Liver (tissue), 7 donors: ENCODE measurements at regions not wholly inside any gene's neighbourhood (a gene's known extent, or its start where the extent isn't known, plus 50 kb on each side); places are given as distances from the start of the nearest gene placed in this dataset.

Experiments
- DNase-seq: peaks from one replicate; pipeline ENCODE4 v3.0.0-alpha.2; 2017; ENCODE audit warnings: low spot score
- H3K27ac ChIP-seq, 2 donors: one replicate each; pipeline ENCODE4 v1.7.0; 2013; ENCODE audit warnings: inconsistent platforms in 2 of 2, low read length in 2 of 2, control low read depth in 1 of 2, low read depth in 1 of 2, mild to moderate bottlenecking in 1 of 2
- H3K27me3 ChIP-seq, 4 donors: one replicate each; pipeline versions ENCODE4 v1.6.1 to v1.7.0; 2013; ENCODE audit warnings: low read length in 3 of 4, inconsistent platforms in 1 of 4, mild to moderate bottlenecking in 1 of 4, moderate library complexity in 1 of 4; ENCODE audit not compliant: control insufficient read depth in 4 of 4, insufficient read depth in 4 of 4
- H3K36me3 ChIP-seq, 4 donors: one replicate each; pipeline versions ENCODE4 v1.6.1 to v1.7.0; 2013; ENCODE audit warnings: low read length in 3 of 4, mild to moderate bottlenecking in 3 of 4, low read depth in 1 of 4, moderate library complexity in 1 of 4; ENCODE audit not compliant: control insufficient read depth in 4 of 4, insufficient read depth in 3 of 4
- H3K4me1 ChIP-seq, 4 donors: one replicate each; pipeline versions ENCODE4 v1.6.1 to v1.7.0; 2013; ENCODE audit warnings: low read length in 3 of 4, mild to moderate bottlenecking in 3 of 4, moderate library complexity in 1 of 4; ENCODE audit not compliant: control insufficient read depth in 4 of 4, insufficient read depth in 4 of 4
- H3K4me3 ChIP-seq, 3 donors: one replicate each; pipeline versions ENCODE4 v1.6.1 to v1.7.0; 2013; ENCODE audit warnings: low read length in 3 of 3, control low read depth in 1 of 3, low read depth in 1 of 3, mild to moderate bottlenecking in 1 of 3
- H3K9ac ChIP-seq, 2 donors: one replicate each; pipeline ENCODE4 v1.7.0; 2013; ENCODE audit warnings: low read length in 2 of 2, mild to moderate bottlenecking in 2 of 2, moderate library complexity in 2 of 2, control low read depth in 1 of 2, low read depth in 1 of 2
- H3K9me3 ChIP-seq, 4 donors: one replicate each; pipeline versions ENCODE4 v1.6.1 to v1.7.0; 2013; ENCODE audit warnings: low read length in 3 of 4; ENCODE audit not compliant: control insufficient read depth in 4 of 4
- EGR1 ChIP-seq, 2 donors: IDR thresholded peaks; 2 replicates each; pipeline ENCODE4 v1.6.1; 2016 to 2018; ENCODE audit warnings: antibody characterized with exemption in 2 of 2, low read depth in 2 of 2
- FOXA1 ChIP-seq: IDR thresholded peaks from 2 replicates; pipeline ENCODE4 v1.6.1; 2016; ENCODE audit warnings: antibody characterized with exemption
- GABPA ChIP-seq, 2 donors: IDR thresholded peaks in 1 of 2; conservative IDR thresholded peaks in 1 of 2; 2 replicates each; pipeline ENCODE4 v1.6.1; 2016; ENCODE audit warnings: antibody characterized with exemption in 2 of 2, mild to moderate bottlenecking in 1 of 2, moderate library complexity in 1 of 2
- HNF4A ChIP-seq, 2 donors: conservative IDR thresholded peaks; 2 replicates each; pipeline ENCODE4 v1.6.1; 2016; ENCODE audit warnings: antibody characterized with exemption in 2 of 2, mild to moderate bottlenecking in 2 of 2
- HNF4G ChIP-seq: IDR thresholded peaks from 2 replicates; pipeline ENCODE4 v1.6.1; 2016; ENCODE audit warnings: antibody characterized with exemption
- NR2F2 ChIP-seq: IDR thresholded peaks from 2 replicates; pipeline ENCODE4 v1.6.1; 2016; ENCODE audit warnings: antibody characterized with exemption
- RAD21 ChIP-seq, 2 donors: IDR thresholded peaks; 2 replicates each; pipeline ENCODE4 v1.6.1; 2016; ENCODE audit warnings: antibody characterized with exemption in 2 of 2, mild to moderate bottlenecking in 2 of 2
- RXRA ChIP-seq, 2 donors: IDR thresholded peaks; 2 replicates each; pipeline ENCODE4 v1.6.1; 2017 to 2018; ENCODE audit warnings: antibody characterized with exemption in 2 of 2, mild to moderate bottlenecking in 1 of 2
- SP1 ChIP-seq: IDR thresholded peaks from 2 replicates; pipeline ENCODE4 v1.6.1; 2018; ENCODE audit warnings: antibody characterized with exemption, mild to moderate bottlenecking
- TAF1 ChIP-seq: conservative IDR thresholded peaks from 2 replicates; pipeline ENCODE4 v1.6.1; 2016; ENCODE audit warnings: antibody characterized with exemption, mild to moderate bottlenecking
- YY1 ChIP-seq: IDR thresholded peaks from 2 replicates; pipeline ENCODE4 v1.6.1; 2016; ENCODE audit warnings: antibody characterized with exemption, mild to moderate bottlenecking
- WGBS: extraction: QIAGEN DNeasy Blood & Tissue Kit; methylation state at CpG from one replicate; pipeline ENCODE4 v1.1.7; 2013; 5-methylcytosine and 5-hydroxymethylcytosine counted together
- TF ChIP-seq, protein P1 (sequence below): IDR thresholded peaks from 2 replicates; pipeline ENCODE4 v1.6.1; 2016; ENCODE audit warnings: antibody characterized with exemption
- TF ChIP-seq, protein P2 (sequence below): IDR thresholded peaks from 2 replicates; pipeline ENCODE4 v1.6.1; 2016; ENCODE audit warnings: antibody characterized with exemption, mild to moderate bottlenecking
- TF ChIP-seq, protein P3 (sequence below): IDR thresholded peaks from 2 replicates; pipeline ENCODE4 v1.6.1; 2016; ENCODE audit warnings: antibody characterized with exemption
- donor health status: healthy.
- donor health status: healthy.
- donor health status: healthy.
- donor health status: healthy.

DNA sequence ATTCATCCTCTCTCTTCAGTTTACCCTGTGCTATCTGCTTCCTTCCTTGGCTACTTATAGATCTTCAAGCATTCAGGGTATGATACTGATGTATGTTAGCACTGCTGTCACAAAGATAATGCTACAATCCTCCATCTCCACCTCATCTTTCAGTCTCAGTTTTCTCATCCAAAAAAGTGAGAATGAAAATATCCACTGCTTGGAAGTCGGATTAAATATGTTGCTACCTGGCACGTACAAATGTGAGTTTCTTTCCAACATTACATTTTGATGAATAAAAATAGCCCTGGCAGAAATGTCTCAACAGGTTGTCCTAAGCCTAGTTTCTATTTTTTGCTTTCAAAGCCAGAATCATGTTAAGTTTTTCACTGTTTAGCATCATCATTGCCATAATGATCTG, 149.9 kb downstream of the PTPN11 start:
- no peak for TF ChIP-seq EGR1 (IDR thresholded peaks at IDR 0.05; ENCODE audit: low read depth in 2 of 2)
- TF ChIP-seq, protein P1, sequence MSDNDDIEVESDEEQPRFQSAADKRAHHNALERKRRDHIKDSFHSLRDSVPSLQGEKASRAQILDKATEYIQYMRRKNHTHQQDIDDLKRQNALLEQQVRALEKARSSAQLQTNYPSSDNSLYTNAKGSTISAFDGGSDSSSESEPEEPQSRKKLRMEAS: no peak
- no peak for TF ChIP-seq RAD21 (IDR thresholded peaks at IDR 0.05)
- no peak for TF ChIP-seq FOXA1
- no peak for TF ChIP-seq SP1
- TF ChIP-seq HNF4G: no peak
- TF ChIP-seq TAF1: no peak
- TF ChIP-seq RXRA (IDR thresholded peaks at IDR 0.05): no peak
- Histone ChIP-seq H3K27ac (no peak overlapping the region), H3K9ac (no peak overlapping the region), H3K27me3 (peaks cover 0 to 11% (median 0%) of the 10 kb centered on the region in 4 donors), H3K36me3 (no peaks in the 10 kb centered on the region), H3K9me3 (no peaks in the 10 kb centered on the region), H3K4me1 (no peaks in the 10 kb centered on the region), H3K4me3 (no peak overlapping the region)
- 92% methylated on average over 2 of the region's 2 CpGs for WGBS
- no peak for DNase-seq

DNA sequence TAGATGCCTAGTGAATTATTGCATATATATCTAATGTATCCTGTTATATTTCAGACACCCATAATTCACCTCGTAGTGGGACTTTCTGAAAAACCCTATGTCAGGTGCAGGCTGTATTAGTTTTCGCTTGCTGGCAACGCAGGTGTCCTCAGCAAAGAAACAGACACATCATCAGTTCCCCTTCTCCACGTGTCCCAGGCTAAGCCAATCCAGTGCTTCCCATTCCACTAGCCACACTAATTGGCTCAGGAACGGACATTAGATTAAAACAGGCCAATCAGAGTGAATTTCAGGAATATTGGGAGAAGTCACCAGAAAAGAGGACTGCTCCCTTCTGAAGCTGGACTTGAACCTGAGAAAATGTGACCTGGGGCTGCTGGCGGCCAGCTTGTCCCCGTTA, 151.3 kb downstream of the PTPN11 start:
- TF ChIP-seq YY1: no peak
- no peak for TF ChIP-seq TAF1
- no peak for TF ChIP-seq GABPA (IDR thresholded peaks at IDR 0.05 in 1 of 2, conservative IDR thresholded peaks at IDR 0.05 in 1 of 2)
- no peak for TF ChIP-seq HNF4G
- no peak for TF ChIP-seq FOXA1
- no peak for TF ChIP-seq NR2F2
- TF ChIP-seq, protein P1: no peak
- TF ChIP-seq, protein P2, sequence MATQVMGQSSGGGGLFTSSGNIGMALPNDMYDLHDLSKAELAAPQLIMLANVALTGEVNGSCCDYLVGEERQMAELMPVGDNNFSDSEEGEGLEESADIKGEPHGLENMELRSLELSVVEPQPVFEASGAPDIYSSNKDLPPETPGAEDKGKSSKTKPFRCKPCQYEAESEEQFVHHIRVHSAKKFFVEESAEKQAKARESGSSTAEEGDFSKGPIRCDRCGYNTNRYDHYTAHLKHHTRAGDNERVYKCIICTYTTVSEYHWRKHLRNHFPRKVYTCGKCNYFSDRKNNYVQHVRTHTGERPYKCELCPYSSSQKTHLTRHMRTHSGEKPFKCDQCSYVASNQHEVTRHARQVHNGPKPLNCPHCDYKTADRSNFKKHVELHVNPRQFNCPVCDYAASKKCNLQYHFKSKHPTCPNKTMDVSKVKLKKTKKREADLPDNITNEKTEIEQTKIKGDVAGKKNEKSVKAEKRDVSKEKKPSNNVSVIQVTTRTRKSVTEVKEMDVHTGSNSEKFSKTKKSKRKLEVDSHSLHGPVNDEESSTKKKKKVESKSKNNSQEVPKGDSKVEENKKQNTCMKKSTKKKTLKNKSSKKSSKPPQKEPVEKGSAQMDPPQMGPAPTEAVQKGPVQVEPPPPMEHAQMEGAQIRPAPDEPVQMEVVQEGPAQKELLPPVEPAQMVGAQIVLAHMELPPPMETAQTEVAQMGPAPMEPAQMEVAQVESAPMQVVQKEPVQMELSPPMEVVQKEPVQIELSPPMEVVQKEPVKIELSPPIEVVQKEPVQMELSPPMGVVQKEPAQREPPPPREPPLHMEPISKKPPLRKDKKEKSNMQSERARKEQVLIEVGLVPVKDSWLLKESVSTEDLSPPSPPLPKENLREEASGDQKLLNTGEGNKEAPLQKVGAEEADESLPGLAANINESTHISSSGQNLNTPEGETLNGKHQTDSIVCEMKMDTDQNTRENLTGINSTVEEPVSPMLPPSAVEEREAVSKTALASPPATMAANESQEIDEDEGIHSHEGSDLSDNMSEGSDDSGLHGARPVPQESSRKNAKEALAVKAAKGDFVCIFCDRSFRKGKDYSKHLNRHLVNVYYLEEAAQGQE: no peak
- no peak for TF ChIP-seq SP1
- Histone ChIP-seq H3K4me1 (peaks cover 0 to 1% (median 0%) of the 10 kb centered on the region in 4 donors), H3K4me3 (no peak overlapping the region), H3K27me3 (peaks cover 0 to 11% (median 0%) of the 10 kb centered on the region in 4 donors), H3K36me3 (no peaks in the 10 kb centered on the region), H3K9ac (no peak overlapping the region), H3K27ac (no peak overlapping the region), H3K9me3 (no peaks in the 10 kb centered on the region)
- DNase-seq: no peak
- WGBS: 59% methylated on average over 7 of the region's 7 CpGs

DNA sequence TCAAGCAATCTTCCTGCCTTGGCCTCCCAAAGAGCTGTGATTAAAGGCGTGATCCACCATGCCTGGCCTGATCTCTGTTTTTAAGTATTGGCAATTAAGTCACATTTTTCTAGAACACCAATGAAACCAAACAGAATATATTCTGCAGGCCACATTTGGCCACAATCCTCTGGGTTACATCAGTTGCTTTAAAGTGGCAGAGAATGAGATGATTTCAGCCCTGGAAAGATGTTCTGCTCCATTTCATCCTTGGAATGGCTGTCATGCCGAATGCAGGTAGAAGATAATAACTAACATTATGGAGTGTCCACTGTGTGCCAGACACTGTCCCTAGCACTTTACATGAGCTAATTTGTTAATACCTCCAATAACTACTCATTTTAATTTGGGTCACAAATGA, 154.4 kb downstream of the PTPN11 start:
- TF ChIP-seq EGR1 (IDR thresholded peaks at IDR 0.05; ENCODE audit: low read depth in 2 of 2) (no peak), GABPA (IDR thresholded peaks at IDR 0.05 in 1 of 2, conservative IDR thresholded peaks at IDR 0.05 in 1 of 2) (no peak), HNF4A (conservative IDR thresholded peaks at IDR 0.05) (no peak), RXRA (IDR thresholded peaks at IDR 0.05) (no peak), TAF1 (no peak)
- TF ChIP-seq, protein P3, sequence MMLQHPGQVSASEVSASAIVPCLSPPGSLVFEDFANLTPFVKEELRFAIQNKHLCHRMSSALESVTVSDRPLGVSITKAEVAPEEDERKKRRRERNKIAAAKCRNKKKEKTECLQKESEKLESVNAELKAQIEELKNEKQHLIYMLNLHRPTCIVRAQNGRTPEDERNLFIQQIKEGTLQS: no peak
- no peak overlapping the region for H3K27ac ChIP-seq
- DNase-seq: no peak
- H3K9me3 ChIP-seq: no peaks in the 10 kb centered on the region
- WGBS: 81% methylated on average over 2 of the region's 2 CpGs
- H3K27me3 ChIP-seq: peaks cover 0 to 11% (median 0%) of the 10 kb centered on the region in 4 donors
- H3K4me3 ChIP-seq: no peak overlapping the region
- no peaks in the 10 kb centered on the region for H3K36me3 ChIP-seq
- H3K4me1 ChIP-seq: peaks cover 0 to 2% (median 0%) of the 10 kb centered on the region in 4 donors
- no peak overlapping the region for H3K9ac ChIP-seq
